ENCODE measurements at regions not wholly inside any gene's neighbourhood (a gene's known extent, or its start where the extent isn't known, plus 50 kb on each side); places are given as distances from the start of the nearest gene placed in this dataset.

DNA sequence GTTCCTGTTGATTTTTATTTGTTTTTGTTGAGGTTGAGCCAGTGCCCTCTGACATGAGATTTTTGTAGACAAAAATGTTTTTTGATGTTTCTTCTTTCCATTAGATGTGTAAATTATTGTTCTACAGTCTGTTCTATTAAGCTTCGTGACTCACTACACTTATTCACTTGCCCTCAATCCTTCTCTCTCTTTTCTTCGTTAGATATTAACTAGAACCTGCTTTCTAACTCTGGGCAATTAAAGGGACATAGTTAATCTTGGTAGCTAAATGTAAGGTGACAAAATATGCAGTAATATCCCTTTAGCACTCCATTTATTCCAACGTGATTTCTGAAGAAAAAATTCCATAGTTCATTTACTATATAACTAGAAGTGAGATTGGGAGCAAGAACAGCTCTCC, 333.9 kb downstream of the PDHA2 start:
- H3K27ac ChIP-seq, result no peak overlapping the region
- H3K27me3 ChIP-seq, result no peaks in the 10 kb centered on the region
- H3K4me1 ChIP-seq, result no peaks in the 10 kb centered on the region
- no peak for DNase-seq
- TF ChIP-seq POLR2A (IDR thresholded peaks at IDR 0.05), result no peak
- TF ChIP-seq, protein P1, sequence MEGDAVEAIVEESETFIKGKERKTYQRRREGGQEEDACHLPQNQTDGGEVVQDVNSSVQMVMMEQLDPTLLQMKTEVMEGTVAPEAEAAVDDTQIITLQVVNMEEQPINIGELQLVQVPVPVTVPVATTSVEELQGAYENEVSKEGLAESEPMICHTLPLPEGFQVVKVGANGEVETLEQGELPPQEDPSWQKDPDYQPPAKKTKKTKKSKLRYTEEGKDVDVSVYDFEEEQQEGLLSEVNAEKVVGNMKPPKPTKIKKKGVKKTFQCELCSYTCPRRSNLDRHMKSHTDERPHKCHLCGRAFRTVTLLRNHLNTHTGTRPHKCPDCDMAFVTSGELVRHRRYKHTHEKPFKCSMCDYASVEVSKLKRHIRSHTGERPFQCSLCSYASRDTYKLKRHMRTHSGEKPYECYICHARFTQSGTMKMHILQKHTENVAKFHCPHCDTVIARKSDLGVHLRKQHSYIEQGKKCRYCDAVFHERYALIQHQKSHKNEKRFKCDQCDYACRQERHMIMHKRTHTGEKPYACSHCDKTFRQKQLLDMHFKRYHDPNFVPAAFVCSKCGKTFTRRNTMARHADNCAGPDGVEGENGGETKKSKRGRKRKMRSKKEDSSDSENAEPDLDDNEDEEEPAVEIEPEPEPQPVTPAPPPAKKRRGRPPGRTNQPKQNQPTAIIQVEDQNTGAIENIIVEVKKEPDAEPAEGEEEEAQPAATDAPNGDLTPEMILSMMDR (IDR thresholded peaks at IDR 0.05), result no peak
- intact Hi-C loops (cut with DNase I; ENCODE audit: low total_unique reads), result no loop called here
- no peaks in the 10 kb centered on the region for H3K36me3 ChIP-seq
- no peaks in the 10 kb centered on the region for H3K9me3 ChIP-seq
- no peak overlapping the region for H3K4me3 ChIP-seq

DNA sequence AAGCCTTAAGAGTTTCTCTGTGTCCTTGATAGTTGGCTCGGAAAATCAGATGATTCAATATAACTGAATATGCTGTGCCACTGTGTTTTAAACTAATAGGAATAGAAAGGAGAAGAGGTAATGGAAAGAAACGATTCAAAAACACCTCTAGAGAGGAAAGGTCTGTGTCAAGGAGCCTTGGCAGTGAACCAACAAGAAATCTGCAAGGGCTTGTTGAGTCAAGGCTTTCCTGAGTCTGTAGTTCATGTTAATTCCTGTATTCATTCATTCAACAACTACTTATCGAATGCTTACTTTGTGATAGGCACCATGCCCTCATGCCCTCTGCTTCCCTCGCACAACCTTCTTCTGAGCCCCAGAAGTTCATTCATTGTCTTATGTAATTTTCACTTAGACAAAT, 336.0 kb downstream of the PDHA2 start:
- DNase-seq, result no peak
- TF ChIP-seq POLR2A (IDR thresholded peaks at IDR 0.05), result no peak
- TF ChIP-seq, protein P1 (IDR thresholded peaks at IDR 0.05), result no peak
- H3K9me3 ChIP-seq, result no peaks in the 10 kb centered on the region
- H3K36me3 ChIP-seq, result no peaks in the 10 kb centered on the region
- H3K27me3 ChIP-seq, result no peaks in the 10 kb centered on the region
- H3K4me1 ChIP-seq, result no peaks in the 10 kb centered on the region
- intact Hi-C loops (cut with DNase I; ENCODE audit: low total_unique reads), result no loop called here
- no peak overlapping the region for H3K4me3 ChIP-seq
- no peak overlapping the region for H3K27ac ChIP-seq

DNA sequence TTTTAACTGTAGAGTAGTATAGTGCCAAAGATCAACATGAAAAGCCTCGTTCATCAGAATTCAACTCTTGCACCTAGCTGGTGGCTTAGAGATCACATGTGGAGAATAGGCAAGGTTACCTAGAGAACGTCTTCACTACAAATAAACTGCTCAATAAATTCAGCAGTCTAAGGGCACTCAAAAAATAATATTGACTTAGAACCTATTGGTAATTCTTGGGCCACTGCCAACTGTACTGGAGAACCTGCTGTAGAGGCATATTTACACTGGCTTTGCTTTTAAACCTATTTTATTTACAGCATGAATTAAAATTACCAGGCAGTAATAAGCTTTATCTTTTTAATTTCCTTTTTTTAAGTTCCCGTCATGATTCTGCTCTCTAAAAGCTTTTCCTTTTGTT, 343.7 kb downstream of the PDHA2 start:
- H3K4me1 ChIP-seq, result no peaks in the 10 kb centered on the region
- H3K27me3 ChIP-seq, result no peaks in the 10 kb centered on the region
- H3K36me3 ChIP-seq, result no peaks in the 10 kb centered on the region
- H3K4me3 ChIP-seq, result no peak overlapping the region
- TF ChIP-seq POLR2A (IDR thresholded peaks at IDR 0.05), result no peak
- TF ChIP-seq, protein P1 (IDR thresholded peaks at IDR 0.05), result no peak
- H3K9me3 ChIP-seq, result no peaks in the 10 kb centered on the region
- intact Hi-C loops (cut with DNase I; ENCODE audit: low total_unique reads), result no loop called here
- no peak overlapping the region for H3K27ac ChIP-seq
- DNase-seq, result no peak

DNA sequence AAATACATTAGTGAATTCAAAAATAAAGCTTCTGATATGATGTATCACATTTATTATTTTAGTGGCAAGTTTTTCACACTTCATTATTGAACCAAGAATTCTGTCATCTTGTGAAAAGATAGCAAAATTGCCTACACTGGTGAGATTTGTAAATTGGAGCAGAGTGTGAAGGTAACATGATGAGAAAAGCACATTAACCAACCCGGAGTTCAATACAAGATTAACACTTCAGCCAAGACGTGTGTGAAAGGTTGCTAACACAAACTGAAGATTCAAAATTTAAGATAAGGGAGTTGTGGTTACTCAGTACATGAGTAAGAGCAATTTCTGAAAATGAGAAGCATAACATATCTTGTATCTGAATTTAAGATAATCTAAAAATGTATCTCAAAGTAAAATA, 346.7 kb downstream of the PDHA2 start:
- H3K36me3 ChIP-seq, result no peaks in the 10 kb centered on the region
- no peaks in the 10 kb centered on the region for H3K9me3 ChIP-seq
- TF ChIP-seq, protein P1 (IDR thresholded peaks at IDR 0.05), result no peak
- no peak for TF ChIP-seq POLR2A (IDR thresholded peaks at IDR 0.05)
- H3K27me3 ChIP-seq, result no peaks in the 10 kb centered on the region
- H3K27ac ChIP-seq, result no peak overlapping the region
- H3K4me1 ChIP-seq, result no peaks in the 10 kb centered on the region
- no peak for DNase-seq
- H3K4me3 ChIP-seq, result no peak overlapping the region
- intact Hi-C loops (cut with DNase I; ENCODE audit: low total_unique reads), result no loop called here

DNA sequence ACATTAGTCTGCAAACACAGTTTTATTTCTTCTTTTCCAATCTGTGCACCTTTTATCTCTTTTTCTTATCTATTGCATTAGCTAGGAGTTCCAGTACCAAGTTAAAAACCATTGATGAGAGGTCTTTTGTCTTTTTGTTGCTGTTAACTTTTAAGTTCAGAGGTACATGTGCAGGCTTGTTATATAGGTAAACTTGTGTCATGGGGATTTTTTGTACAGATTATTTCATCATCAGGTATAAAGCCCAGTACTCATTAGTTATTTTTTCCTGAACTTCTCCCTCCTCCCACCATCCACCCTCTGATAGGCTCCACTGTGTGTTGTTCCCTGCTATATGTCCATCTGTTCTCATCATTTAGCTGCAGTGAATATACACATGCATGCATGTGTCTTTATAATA, 349.9 kb downstream of the PDHA2 start:
- no peaks in the 10 kb centered on the region for H3K9me3 ChIP-seq
- no peak for TF ChIP-seq POLR2A (IDR thresholded peaks at IDR 0.05)
- TF ChIP-seq, protein P1 (IDR thresholded peaks at IDR 0.05), result no peak
- no peaks in the 10 kb centered on the region for H3K4me1 ChIP-seq
- H3K4me3 ChIP-seq, result no peak overlapping the region
- no peaks in the 10 kb centered on the region for H3K27me3 ChIP-seq
- intact Hi-C loops (cut with DNase I; ENCODE audit: low total_unique reads), result no loop called here
- no peak overlapping the region for H3K27ac ChIP-seq
- H3K36me3 ChIP-seq, result no peaks in the 10 kb centered on the region
- no peak for DNase-seq
